NCI-H2171 treated with DMSO at 0.1 percent for 48 hours (cell line): ENCODE measurements at regions not wholly inside any gene's neighbourhood (a gene's known extent, or its start where the extent isn't known, plus 50 kb on each side); places are given as distances from the start of the nearest gene placed in this dataset.

Experiments used
- DNase-seq: peaks from one replicate; lab custom pipeline; 2025; lab: John Stamatoyannopoulos, UW

- no peak for DNase-seq
Observed at GRCh38 chr13:105450784-105451183, 1084.7 kb downstream of the EFNB2 start.

DNA sequence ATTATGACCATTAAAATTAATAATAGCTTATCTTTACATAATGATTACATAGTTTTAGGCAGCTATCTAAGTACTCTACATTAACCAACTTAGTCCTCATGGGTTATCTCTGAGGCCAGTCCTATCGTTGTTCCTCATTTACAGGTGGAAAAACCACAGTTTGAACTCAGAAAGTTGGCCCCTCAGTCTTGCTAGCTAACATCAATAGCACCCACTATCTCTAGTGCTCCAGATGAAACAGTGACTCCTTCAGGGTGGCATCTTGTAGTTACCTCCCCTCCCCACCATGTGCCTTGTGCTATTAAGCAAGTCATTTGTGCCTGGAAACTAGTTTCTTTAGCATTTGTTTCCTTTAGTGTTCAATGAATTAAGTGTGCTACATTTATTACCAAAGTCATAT lies 1086.7 kb downstream of the EFNB2 start:
- peak; percentile 10 for DNase-seq

DNA sequence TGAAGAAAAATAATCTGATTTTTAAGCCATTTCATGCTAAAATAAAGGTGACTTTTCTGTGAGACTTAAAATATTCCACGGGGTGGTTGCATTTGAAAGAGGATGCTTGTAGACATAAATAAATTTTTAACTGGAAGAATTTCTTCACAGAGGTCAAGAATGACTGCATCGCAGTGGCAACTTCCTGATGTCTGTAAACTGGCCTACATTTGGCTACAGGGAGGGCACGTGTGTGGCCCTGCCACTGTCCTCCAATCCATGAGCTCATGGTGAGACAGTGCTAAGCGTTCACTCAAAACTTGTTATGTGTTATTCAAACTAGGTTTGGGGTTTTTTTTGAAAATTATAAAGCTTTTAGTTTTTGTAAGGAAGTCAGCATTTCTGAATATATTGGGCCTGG lies 1089.3 kb downstream of the EFNB2 start:
- DNase-seq: no peak

- DNase-seq: no peak
Observed at GRCh38 chr13:105445796-105446195, 1089.7 kb downstream of the EFNB2 start.

- peak; percentile 86 for DNase-seq
Observed at GRCh38 chr13:105442949-105443699, 1092.3 kb downstream of the EFNB2 start.

- DNase-seq: no peak
Observed at GRCh38 chr13:105442040-105442439, 1093.4 kb downstream of the EFNB2 start.

DNA sequence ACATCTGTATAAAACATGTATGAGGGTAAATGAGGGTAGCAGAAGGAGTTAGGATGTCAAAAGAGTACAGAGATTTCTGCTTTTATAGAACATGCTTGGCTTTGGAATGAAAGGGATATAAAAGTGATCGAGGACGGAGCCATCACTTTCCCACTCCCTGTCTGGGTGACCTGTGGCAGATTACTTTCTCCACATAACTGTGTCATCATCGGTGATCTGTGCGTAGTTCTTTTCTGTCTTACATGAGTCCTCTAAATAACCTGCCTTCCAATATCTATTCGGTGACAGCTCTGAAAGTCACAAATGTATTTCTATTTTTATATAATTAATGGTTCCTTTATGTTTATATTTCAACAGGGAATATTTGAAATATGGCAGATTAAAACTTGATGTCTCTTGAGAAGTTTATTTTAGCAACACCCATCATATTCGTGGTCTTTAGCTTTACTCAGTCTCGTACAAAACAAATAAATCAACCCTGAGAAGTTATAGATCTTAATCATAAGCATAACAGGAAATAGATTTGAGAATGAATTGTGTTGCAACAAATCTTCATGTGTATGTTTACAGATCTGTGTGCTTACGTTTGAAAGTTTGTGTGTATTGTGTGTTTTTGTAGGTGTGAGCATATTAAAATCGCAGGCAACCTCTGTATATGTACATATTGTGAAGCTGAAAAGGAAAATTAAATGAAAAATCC lies 1094.3 kb downstream of the EFNB2 start:
- no peak for DNase-seq

GRCh38 chr13:105436943-105437342 lies 1098.5 kb downstream of the EFNB2 start:
- no peak for DNase-seq

GRCh38 chr13:105432438-105432837 lies 1103.0 kb downstream of the EFNB2 start:
- no peak for DNase-seq

- no peak for DNase-seq
Observed at GRCh38 chr13:105428811-105429210, 1106.7 kb downstream of the EFNB2 start.

GRCh38 chr13:105426441-105426840 lies 1109.0 kb downstream of the EFNB2 start:
- peak; percentile 57 for DNase-seq

- no peak for DNase-seq
Observed at GRCh38 chr13:105414639-105415038, 1120.8 kb downstream of the EFNB2 start.

GRCh38 chr13:105412171-105412570 lies 1123.3 kb downstream of the EFNB2 start:
- DNase-seq: no peak

DNA sequence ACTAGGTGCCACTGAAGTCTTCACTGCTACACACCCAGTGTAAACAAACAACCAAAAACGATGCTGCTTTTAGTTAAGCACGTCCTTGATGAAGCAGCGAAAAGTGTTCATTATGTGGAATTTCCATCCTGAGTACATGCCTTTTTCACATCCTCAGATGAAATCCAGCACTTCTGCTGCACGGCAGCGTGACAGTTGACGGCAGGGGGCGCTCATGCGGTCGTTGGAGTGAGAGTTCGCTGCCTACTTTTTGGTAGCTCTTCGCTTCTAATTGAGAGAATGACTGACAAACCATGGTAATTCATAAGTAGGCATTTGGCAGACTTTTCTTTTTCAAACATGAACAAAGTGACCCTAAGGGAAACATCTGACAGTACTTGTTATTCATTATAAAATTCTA lies 1124.9 kb downstream of the EFNB2 start:
- DNase-seq: peak; percentile 54

DNA sequence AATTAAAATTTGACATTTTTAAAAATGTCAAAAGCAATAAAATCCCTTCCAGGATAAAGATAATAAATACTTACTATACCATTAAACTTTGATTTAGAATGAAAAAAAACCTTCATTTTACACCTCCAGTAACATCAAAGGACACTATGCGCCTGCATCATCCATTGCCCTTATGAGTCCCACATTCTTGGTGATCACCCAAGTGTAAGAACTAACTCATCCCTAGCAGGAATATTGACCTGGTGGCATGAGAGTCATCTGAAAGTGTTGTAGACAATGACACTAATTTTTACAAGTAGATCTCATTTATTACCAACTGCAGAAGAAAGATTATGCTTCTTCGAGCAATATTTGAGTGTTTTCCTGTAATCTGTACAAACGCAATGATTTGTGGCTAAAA lies 1128.9 kb downstream of the EFNB2 start:
- no peak for DNase-seq

GRCh38 chr13:105403086-105403485 lies 1132.4 kb downstream of the EFNB2 start:
- DNase-seq: no peak

- no peak for DNase-seq
Observed at GRCh38 chr13:105395041-105395440, 1140.4 kb downstream of the EFNB2 start.

DNA sequence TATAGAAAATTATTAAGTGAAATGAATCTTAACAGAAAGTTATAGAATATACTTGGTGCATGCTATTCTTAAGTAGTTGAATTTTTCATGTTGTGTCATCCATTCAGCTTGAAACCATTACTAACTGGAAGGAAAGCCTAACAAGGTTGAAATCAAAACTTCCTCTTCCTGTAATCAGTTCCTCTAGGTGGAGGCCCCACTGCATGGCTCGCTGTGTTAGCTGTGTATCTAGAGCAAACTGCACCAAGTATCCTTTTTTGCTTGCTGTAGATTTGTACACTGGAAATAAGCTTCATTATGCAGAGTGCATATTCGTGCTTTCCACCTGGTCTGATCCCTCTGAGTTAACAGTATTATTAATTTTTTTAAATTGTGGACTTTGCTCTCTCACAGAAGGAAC lies 1146.1 kb downstream of the EFNB2 start:
- no peak for DNase-seq

GRCh38 chr13:105377452-105377851 lies 1158.0 kb downstream of the EFNB2 start:
- DNase-seq: no peak

DNA sequence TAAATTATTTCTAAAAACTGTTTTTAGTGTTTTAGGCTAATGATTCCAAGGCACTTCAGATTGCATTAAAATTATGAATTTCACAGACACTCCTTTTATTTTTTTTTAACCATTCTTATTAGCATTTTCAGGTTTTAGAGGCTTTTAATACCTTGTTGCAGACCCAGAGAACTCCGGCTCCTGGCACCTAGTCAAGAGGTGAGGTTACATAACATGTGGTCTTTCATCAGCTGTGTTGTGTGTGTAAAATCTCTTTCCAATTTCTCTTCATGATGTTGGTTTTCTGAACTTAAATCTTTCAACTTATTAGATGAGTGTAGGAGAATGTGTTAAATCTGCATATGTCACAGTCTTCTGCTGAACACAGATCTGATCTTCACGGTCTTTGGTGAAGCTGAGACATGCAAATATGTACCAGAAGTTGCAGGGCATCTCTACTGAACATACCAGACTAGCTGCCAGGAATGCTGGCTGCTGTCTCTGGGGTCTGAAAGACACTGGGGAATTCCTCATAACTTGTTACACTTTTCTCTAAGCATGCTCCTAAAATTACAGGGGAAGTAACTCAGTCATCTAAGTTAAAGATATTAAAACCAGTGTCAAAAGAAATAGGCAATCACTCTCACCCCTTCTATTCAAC lies 1165.3 kb downstream of the EFNB2 start:
- DNase-seq: peak; percentile 24

DNA sequence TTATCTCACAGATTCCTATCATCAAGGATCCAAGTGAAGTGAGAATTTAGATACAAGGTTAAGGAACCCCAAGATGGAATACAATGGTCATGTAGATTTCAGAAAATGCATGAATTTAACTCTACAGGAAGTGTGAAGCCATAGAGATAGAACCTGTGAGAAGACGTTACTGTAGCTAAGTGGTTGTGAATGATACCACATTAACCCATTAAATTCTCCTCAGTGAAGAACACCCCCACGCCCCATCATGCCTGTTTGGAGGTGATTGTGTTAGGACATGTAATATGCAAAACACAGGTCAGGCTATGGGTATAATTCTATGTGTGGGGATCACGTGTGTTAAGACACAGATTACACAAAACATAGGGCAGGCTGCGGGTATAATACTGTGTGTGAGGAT lies 1166.7 kb downstream of the EFNB2 start:
- DNase-seq: no peak

DNA sequence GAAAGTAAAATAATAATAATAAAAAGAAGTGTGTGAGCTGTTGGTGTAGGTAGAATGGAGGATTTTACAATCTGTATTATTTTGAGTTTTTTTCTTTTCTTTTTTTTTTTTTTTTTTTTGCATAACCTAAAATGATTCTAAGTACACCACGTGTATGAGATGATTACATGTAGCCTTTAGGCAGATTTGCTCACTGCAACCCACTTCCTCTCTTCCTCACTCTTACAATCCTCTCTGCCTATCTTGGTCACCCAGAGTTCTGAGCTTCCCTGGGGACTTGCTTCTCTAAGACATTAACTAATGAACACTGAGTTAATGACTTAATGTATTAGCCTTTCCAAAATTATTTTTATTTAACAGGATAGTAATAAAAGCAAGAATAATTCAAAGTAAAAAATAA lies 1169.6 kb downstream of the EFNB2 start:
- DNase-seq: no peak

- no peak for DNase-seq
Observed at GRCh38 chr13:105365021-105365550, 1170.4 kb downstream of the EFNB2 start.
